CD14-positive monocyte (primary cell): ENCODE measurements at regions not wholly inside any gene's neighbourhood (a gene's known extent, or its start where the extent isn't known, plus 50 kb on each side); places are given as distances from the start of the nearest gene placed in this dataset.

ENCODE experiments used
- DNase-seq, 3 donors: peaks; one replicate each; pipeline ENCODE4 v3.0.0-alpha.2; 2011 to 2022
- H2AFZ ChIP-seq: 2 replicates; pipeline ENCODE4 v1.6.0; 2012; ENCODE audit warnings: mild to moderate bottlenecking, low read depth, low read length, inconsistent platforms; ENCODE audit not compliant: insufficient read depth, poor library complexity, severe bottlenecking
- H3K27ac ChIP-seq, 2 donors: 1 replicate in 1 of 2; 2 replicates in 1 of 2; pipeline ENCODE4 v1.5.1; 2012 to 2013; ENCODE audit warnings: low read length in 2 of 2, control low read depth in 1 of 2, inconsistent platforms in 1 of 2, low read depth in 1 of 2, mild to moderate bottlenecking in 1 of 2
- H3K27me3 ChIP-seq, 2 donors: one replicate each; pipeline versions ENCODE4 v1.6.0 to v1.6.1; 2011 to 2013; ENCODE audit warnings: low read length in 2 of 2; ENCODE audit not compliant: control insufficient read depth in 2 of 2, insufficient read depth in 2 of 2
- H3K36me3 ChIP-seq, 2 donors: replicated peaks in 1 of 2; 1 replicate in 1 of 2; 2 replicates in 1 of 2; pipeline versions ENCODE4 v1.5.1 to v1.6.1; 2012 to 2013; ENCODE audit warnings: low read length in 2 of 2, control low read depth in 1 of 2, inconsistent platforms in 1 of 2, mild to moderate bottlenecking in 1 of 2; ENCODE audit not compliant: insufficient read depth in 2 of 2, control insufficient read depth in 1 of 2
- H3K4me1 ChIP-seq, 2 donors: 1 replicate in 1 of 2; 2 replicates in 1 of 2; pipeline versions ENCODE4 v1.5.1 to v1.6.1; 2012 to 2013; ENCODE audit warnings: low read length in 2 of 2, control low read depth in 1 of 2, inconsistent platforms in 1 of 2, mild to moderate bottlenecking in 1 of 2, moderate library complexity in 1 of 2; ENCODE audit not compliant: insufficient read depth in 2 of 2, control insufficient read depth in 1 of 2
- H3K4me2 ChIP-seq: replicated peaks from 2 replicates; pipeline ENCODE3; 2012; ENCODE audit warnings: low read length, moderate library complexity, mild to moderate bottlenecking; ENCODE audit not compliant: poor library complexity, severe bottlenecking; ENCODE audit errors: extremely low read depth
- H3K4me3 ChIP-seq, 3 experiments: fragments of 200-600 bp in 1 of 3; sonication (generic) in 1 of 3; replicated peaks in 1 of 3; 1 replicate in 2 of 3; 2 replicates in 1 of 3; pipeline ENCODE4 v1.5.1; 2011 to 2013; ENCODE audit warnings: low read length in 3 of 3, mild to moderate bottlenecking in 3 of 3, control low read depth in 2 of 3, low read depth in 2 of 3, inconsistent platforms in 1 of 3, moderate library complexity in 1 of 3
- H3K79me2 ChIP-seq: 2 replicates; pipeline ENCODE4 v1.6.0; 2012; ENCODE audit warnings: mild to moderate bottlenecking, control low read depth, inconsistent platforms, low read length, moderate library complexity; ENCODE audit not compliant: insufficient read depth
- H3K9ac ChIP-seq: 2 replicates; pipeline ENCODE4 v1.6.0; 2017; ENCODE audit warnings: low read length, mild to moderate bottlenecking; ENCODE audit not compliant: insufficient read depth, poor library complexity, severe bottlenecking
- H3K9me3 ChIP-seq, 2 donors: replicated peaks in 1 of 2; 1 replicate in 1 of 2; 2 replicates in 1 of 2; pipeline versions ENCODE4 v1.5.1 to v1.6.1; 2012 to 2013; ENCODE audit warnings: low read length in 2 of 2, control low read depth in 1 of 2; ENCODE audit not compliant: control insufficient read depth in 1 of 2, insufficient read depth in 1 of 2
- H4K20me1 ChIP-seq: 2 replicates; pipeline ENCODE4 v1.6.0; 2012; ENCODE audit warnings: mild to moderate bottlenecking, low read length, control low read depth, moderate library complexity; ENCODE audit not compliant: insufficient read depth
- H3K27ac Mint-ChIP-seq, 7 donors: one replicate each; pipeline ENCODE4 v1.8.0; 2020; ENCODE audit warnings: mild to moderate bottlenecking in 7 of 7, mixed read lengths in 7 of 7, moderate library complexity in 6 of 7, inconsistent platforms in 2 of 7
- H3K27me3 Mint-ChIP-seq, 3 donors: one replicate each; pipeline ENCODE4 v1.8.0; 2021 to 2022; ENCODE audit warnings: low read depth in 3 of 3, mild to moderate bottlenecking in 3 of 3, mixed read lengths in 3 of 3, moderate library complexity in 3 of 3, inconsistent platforms in 1 of 3
- H3K36me3 Mint-ChIP-seq, 2 donors: one replicate each; pipeline ENCODE4 v1.8.0; 2020; ENCODE audit warnings: mixed read lengths in 2 of 2, inconsistent platforms in 1 of 2, mild to moderate bottlenecking in 1 of 2
- H3K4me1 Mint-ChIP-seq: one replicate; pipeline ENCODE4 v1.8.0; 2020; ENCODE audit warnings: mild to moderate bottlenecking, mixed read lengths
- H3K4me3 Mint-ChIP-seq, 2 donors: one replicate each; pipeline ENCODE4 v1.8.0; 2020; ENCODE audit warnings: mild to moderate bottlenecking in 2 of 2, mixed read lengths in 2 of 2, moderate library complexity in 1 of 2
- H3K9me3 Mint-ChIP-seq, 7 donors: one replicate each; pipeline ENCODE4 v1.8.0; 2020 to 2022; ENCODE audit warnings: mixed read lengths in 7 of 7, mild to moderate bottlenecking in 6 of 7, moderate library complexity in 6 of 7, inconsistent platforms in 2 of 7
- WGBS: methylation state at CpG from one replicate; pipeline ENCODE4 v1.1.5; 2013; ENCODE audit warnings: missing lambda C conversion rate; ENCODE audit not compliant: insufficient coverage; 5-methylcytosine and 5-hydroxymethylcytosine counted together
- intact Hi-C, 2 donors: fragments of 100-400 bp; cut with micrococcal nuclease; formaldehyde crosslinking; loops; one replicate each; pipeline versions ENCODE4 v1.15.0 to v1.15.1; 2023
- TF ChIP-seq, protein P1 (sequence below): fragments of 200-600 bp; IDR thresholded peaks from one replicate; pipeline ENCODE4 v1.8.0; 2022; ENCODE audit warnings: antibody characterized with exemption, mild to moderate bottlenecking

DNA sequence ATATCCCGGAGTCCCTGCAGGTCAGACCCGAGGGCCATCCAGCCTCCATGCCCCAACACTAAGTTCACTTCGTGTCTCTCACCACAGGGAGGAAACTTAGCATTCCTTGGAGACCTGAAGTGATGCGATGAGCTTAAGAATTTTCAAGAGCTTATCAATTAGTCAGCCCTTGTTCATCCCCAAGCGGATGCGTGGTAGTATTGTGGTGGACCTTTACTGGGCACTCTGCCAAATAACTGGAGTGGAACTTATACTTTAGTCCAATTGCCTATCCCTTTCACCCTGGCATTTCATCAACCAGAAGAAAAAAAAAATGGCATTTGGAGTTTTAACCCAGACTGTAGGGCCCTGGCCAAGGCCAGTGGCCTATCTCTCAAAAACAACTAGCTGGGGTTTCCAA lies 137.1 kb downstream of the RELL1 start:
- Mint-ChIP-seq H3K9me3 (peaks cover 16 to 48% (median 41%) of the 10 kb centered on the region in 7 donors), H3K4me1 (no peaks in the 10 kb centered on the region), H3K27me3 (peaks cover 0 to 4% (median 3%) of the 10 kb centered on the region in 3 donors), H3K36me3 (no peaks in the 10 kb centered on the region), H3K27ac (no peak overlapping the region), H3K4me3 (no peak overlapping the region)
- Histone ChIP-seq H4K20me1 (no peaks in the 10 kb centered on the region), H3K9ac (no peak overlapping the region), H3K27me3 (no peaks in the 10 kb centered on the region), H3K9me3 (peaks cover 22 to 25% of the 10 kb centered on the region in 2 donors), H3K36me3 (no peaks in the 10 kb centered on the region), H3K4me2 (no peak overlapping the region), H3K4me1 (no peaks in the 10 kb centered on the region), H3K4me3 (no peak overlapping the region), H3K27ac (no peak overlapping the region), H3K79me2 (no peaks in the 10 kb centered on the region), H2AFZ (no peak overlapping the region)
- TF ChIP-seq, protein P1, sequence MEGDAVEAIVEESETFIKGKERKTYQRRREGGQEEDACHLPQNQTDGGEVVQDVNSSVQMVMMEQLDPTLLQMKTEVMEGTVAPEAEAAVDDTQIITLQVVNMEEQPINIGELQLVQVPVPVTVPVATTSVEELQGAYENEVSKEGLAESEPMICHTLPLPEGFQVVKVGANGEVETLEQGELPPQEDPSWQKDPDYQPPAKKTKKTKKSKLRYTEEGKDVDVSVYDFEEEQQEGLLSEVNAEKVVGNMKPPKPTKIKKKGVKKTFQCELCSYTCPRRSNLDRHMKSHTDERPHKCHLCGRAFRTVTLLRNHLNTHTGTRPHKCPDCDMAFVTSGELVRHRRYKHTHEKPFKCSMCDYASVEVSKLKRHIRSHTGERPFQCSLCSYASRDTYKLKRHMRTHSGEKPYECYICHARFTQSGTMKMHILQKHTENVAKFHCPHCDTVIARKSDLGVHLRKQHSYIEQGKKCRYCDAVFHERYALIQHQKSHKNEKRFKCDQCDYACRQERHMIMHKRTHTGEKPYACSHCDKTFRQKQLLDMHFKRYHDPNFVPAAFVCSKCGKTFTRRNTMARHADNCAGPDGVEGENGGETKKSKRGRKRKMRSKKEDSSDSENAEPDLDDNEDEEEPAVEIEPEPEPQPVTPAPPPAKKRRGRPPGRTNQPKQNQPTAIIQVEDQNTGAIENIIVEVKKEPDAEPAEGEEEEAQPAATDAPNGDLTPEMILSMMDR, result no peak
- WGBS, result 90% methylated on average over 2 of the region's 6 CpGs
- DNase-seq, result no peak
- intact Hi-C loops, result no loop called here

- H3K4me1 Mint-ChIP-seq, result no peaks in the 10 kb centered on the region
- intact Hi-C loops, result no loop called here
- no peaks in the 10 kb centered on the region for H3K36me3 ChIP-seq
- no peaks in the 10 kb centered on the region for H3K4me1 ChIP-seq
- TF ChIP-seq, protein P1, result no peak
- H3K4me3 Mint-ChIP-seq, result no peak overlapping the region
- peaks cover 0 to 4% (median 3%) of the 10 kb centered on the region in 3 donors for H3K27me3 Mint-ChIP-seq
- no peak overlapping the region for H3K4me3 ChIP-seq
- no peak overlapping the region for H3K9ac ChIP-seq
- H3K4me2 ChIP-seq, result no peak overlapping the region
- no peak overlapping the region for H3K27ac Mint-ChIP-seq
- no peaks in the 10 kb centered on the region for H3K79me2 ChIP-seq
- no peak overlapping the region for H3K27ac ChIP-seq
- no peak overlapping the region for H2AFZ ChIP-seq
- peaks cover 9 to 34% (median 21%) of the 10 kb centered on the region in 7 donors for H3K9me3 Mint-ChIP-seq
- H3K36me3 Mint-ChIP-seq, result no peaks in the 10 kb centered on the region
- 100% methylated on average over 12 of the region's 12 CpGs for WGBS
- no peaks in the 10 kb centered on the region for H4K20me1 ChIP-seq
- no peaks in the 10 kb centered on the region for H3K27me3 ChIP-seq
- peaks cover 10 to 17% of the 10 kb centered on the region in 2 donors for H3K9me3 ChIP-seq
- no peak for DNase-seq
Measured at GRCh38 chr4:37546586-37546985, 139.6 kb downstream of the RELL1 start.
